ENCODE measurements at regions not wholly inside any gene's neighbourhood (a gene's known extent, or its start where the extent isn't known, plus 50 kb on each side); places are given as distances from the start of the nearest gene placed in this dataset.

GRCh38 chr14:100972118-100972897 lies 68.8 kb upstream of the RTL1 start:
- Histone ChIP-seq H3K4me3 (no peak overlapping the region), H3K4me1 (no peaks in the 10 kb centered on the region), H3K9me3 (no peaks in the 10 kb centered on the region), H3K9ac (ENCODE audit: low read depth in 2 of 2, low read length in 2 of 2) (no peak overlapping the region), H3K27ac (no peak overlapping the region), H3K36me3 (no peaks in the 10 kb centered on the region), H3K27me3 (no peaks in the 10 kb centered on the region)
- DNase-seq, result no peak
- intact Hi-C loops (cut with DNase I), result no loop called here
- no peak for TF ChIP-seq CTCF (IDR thresholded peaks at IDR 0.05)

- no peaks in the 10 kb centered on the region for H3K36me3 ChIP-seq
- intact Hi-C loops (cut with DNase I), result no loop called here
- no peaks in the 10 kb centered on the region for H3K4me1 ChIP-seq
- DNase-seq, result no peak
- no peak overlapping the region for H3K27ac ChIP-seq
- TF ChIP-seq CTCF (IDR thresholded peaks at IDR 0.05), result no peak
- H3K4me3 ChIP-seq, result no peak overlapping the region
- no peaks in the 10 kb centered on the region for H3K9me3 ChIP-seq
- no peak overlapping the region for H3K9ac ChIP-seq (ENCODE audit: low read depth in 2 of 2, low read length in 2 of 2)
- no peaks in the 10 kb centered on the region for H3K27me3 ChIP-seq
Observed at GRCh38 chr14:100975671-100976070, 72.1 kb upstream of the RTL1 start.

- no peak for DNase-seq
- Histone ChIP-seq H3K9ac (ENCODE audit: low read depth in 2 of 2, low read length in 2 of 2) (no peak overlapping the region), H3K36me3 (no peaks in the 10 kb centered on the region), H3K4me3 (no peak overlapping the region), H3K27ac (no peak overlapping the region), H3K9me3 (no peaks in the 10 kb centered on the region), H3K4me1 (no peaks in the 10 kb centered on the region), H3K27me3 (no peaks in the 10 kb centered on the region)
- intact Hi-C loops (cut with DNase I), result no loop called here
- TF ChIP-seq CTCF (IDR thresholded peaks at IDR 0.05), result no peak
Observed at GRCh38 chr14:100979079-100979478, 75.6 kb upstream of the RTL1 start.

- TF ChIP-seq CTCF (IDR thresholded peaks at IDR 0.05), result no peak
- intact Hi-C loops (cut with DNase I), result no loop called here
- no peak overlapping the region for H3K4me3 ChIP-seq
- H3K36me3 ChIP-seq, result no peaks in the 10 kb centered on the region
- H3K27ac ChIP-seq, result no peak overlapping the region
- H3K4me1 ChIP-seq, result no peaks in the 10 kb centered on the region
- no peaks in the 10 kb centered on the region for H3K27me3 ChIP-seq
- H3K9me3 ChIP-seq, result no peaks in the 10 kb centered on the region
- no peak for DNase-seq
- no peak overlapping the region for H3K9ac ChIP-seq (ENCODE audit: low read depth in 2 of 2, low read length in 2 of 2)
Observed at GRCh38 chr14:100979780-100980179, 76.3 kb upstream of the RTL1 start.

- no peak for DNase-seq
- Histone ChIP-seq H3K4me3 (no peak overlapping the region), H3K9me3 (no peaks in the 10 kb centered on the region), H3K4me1 (no peaks in the 10 kb centered on the region), H3K27me3 (no peaks in the 10 kb centered on the region), H3K9ac (ENCODE audit: low read depth in 2 of 2, low read length in 2 of 2) (no peak overlapping the region), H3K36me3 (no peaks in the 10 kb centered on the region), H3K27ac (no peak overlapping the region)
- intact Hi-C loops (cut with DNase I), result no loop called here
- TF ChIP-seq CTCF (IDR thresholded peaks at IDR 0.05), result no peak
Observed at GRCh38 chr14:100980823-100981222, 77.3 kb upstream of the RTL1 start.

All from colonic mucosa (tissue), 4 donors.